NB4 (cell line): ENCODE measurements at regions not wholly inside any gene's neighbourhood (a gene's known extent, or its start where the extent isn't known, plus 50 kb on each side); places are given as distances from the start of the nearest gene placed in this dataset.

ENCODE experiments used
- POLR2A ChIP-seq: IDR thresholded peaks from 2 replicates; pipeline ENCODE4 v1.6.1; 2011; ENCODE audit warnings: mild to moderate bottlenecking; ENCODE audit not compliant: insufficient read length; ENCODE audit errors: extremely low read depth
- TF ChIP-seq, protein P1 (sequence below): IDR thresholded peaks from one replicate; pipeline ENCODE4 v1.5.1; 2012; ENCODE audit warnings: low read depth, low read length
- TF ChIP-seq, protein P2 (sequence below): IDR thresholded peaks from 2 replicates; pipeline ENCODE4 v1.6.1; 2011; ENCODE audit warnings: low read depth, low read length

DNA sequence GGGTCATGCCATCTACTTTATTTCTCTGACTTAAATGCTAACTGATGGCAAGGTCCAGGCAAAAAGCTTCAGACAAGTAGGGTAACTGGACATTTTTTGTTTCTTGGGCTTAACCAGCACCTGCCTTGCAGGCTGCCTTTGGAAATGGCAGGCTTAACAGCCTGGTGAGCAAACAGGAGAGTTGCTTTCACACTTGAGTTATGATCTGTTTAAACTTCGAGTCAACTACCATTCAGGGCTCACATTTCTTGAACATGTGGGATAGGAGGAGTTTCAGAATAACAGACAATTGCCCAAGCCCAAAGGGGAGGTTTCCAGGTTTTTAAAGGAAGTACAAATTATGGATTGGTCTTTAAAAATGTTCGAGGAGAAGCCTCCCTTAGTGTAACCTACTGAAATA is 724.6 kb upstream of the SORCS1 start:
- TF ChIP-seq, protein P1, sequence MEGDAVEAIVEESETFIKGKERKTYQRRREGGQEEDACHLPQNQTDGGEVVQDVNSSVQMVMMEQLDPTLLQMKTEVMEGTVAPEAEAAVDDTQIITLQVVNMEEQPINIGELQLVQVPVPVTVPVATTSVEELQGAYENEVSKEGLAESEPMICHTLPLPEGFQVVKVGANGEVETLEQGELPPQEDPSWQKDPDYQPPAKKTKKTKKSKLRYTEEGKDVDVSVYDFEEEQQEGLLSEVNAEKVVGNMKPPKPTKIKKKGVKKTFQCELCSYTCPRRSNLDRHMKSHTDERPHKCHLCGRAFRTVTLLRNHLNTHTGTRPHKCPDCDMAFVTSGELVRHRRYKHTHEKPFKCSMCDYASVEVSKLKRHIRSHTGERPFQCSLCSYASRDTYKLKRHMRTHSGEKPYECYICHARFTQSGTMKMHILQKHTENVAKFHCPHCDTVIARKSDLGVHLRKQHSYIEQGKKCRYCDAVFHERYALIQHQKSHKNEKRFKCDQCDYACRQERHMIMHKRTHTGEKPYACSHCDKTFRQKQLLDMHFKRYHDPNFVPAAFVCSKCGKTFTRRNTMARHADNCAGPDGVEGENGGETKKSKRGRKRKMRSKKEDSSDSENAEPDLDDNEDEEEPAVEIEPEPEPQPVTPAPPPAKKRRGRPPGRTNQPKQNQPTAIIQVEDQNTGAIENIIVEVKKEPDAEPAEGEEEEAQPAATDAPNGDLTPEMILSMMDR, result no peak
- TF ChIP-seq POLR2A, result no peak
- TF ChIP-seq, protein P2, sequence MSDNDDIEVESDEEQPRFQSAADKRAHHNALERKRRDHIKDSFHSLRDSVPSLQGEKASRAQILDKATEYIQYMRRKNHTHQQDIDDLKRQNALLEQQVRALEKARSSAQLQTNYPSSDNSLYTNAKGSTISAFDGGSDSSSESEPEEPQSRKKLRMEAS, result no peak
